ENCODE measurements at regions not wholly inside any gene's neighbourhood (a gene's known extent, or its start where the extent isn't known, plus 50 kb on each side); places are given as distances from the start of the nearest gene placed in this dataset.

GRCh38 chr1:63230722-63231121 lies 91.6 kb upstream of the FOXD3 start:
- TF ChIP-seq, protein P1, sequence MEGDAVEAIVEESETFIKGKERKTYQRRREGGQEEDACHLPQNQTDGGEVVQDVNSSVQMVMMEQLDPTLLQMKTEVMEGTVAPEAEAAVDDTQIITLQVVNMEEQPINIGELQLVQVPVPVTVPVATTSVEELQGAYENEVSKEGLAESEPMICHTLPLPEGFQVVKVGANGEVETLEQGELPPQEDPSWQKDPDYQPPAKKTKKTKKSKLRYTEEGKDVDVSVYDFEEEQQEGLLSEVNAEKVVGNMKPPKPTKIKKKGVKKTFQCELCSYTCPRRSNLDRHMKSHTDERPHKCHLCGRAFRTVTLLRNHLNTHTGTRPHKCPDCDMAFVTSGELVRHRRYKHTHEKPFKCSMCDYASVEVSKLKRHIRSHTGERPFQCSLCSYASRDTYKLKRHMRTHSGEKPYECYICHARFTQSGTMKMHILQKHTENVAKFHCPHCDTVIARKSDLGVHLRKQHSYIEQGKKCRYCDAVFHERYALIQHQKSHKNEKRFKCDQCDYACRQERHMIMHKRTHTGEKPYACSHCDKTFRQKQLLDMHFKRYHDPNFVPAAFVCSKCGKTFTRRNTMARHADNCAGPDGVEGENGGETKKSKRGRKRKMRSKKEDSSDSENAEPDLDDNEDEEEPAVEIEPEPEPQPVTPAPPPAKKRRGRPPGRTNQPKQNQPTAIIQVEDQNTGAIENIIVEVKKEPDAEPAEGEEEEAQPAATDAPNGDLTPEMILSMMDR (conservative IDR thresholded peaks at IDR 0.05 in 1 of 2, IDR thresholded peaks at IDR 0.05 in 1 of 2; ENCODE audit: low read depth in 1 of 2, low read length in 2 of 2), result no peak
- no peak for TF ChIP-seq EZH2 (IDR thresholded peaks at IDR 0.05; ENCODE audit: low read length, missing control alignments)

Data from fibroblast of lung (primary cell).